CD4-positive, alpha-beta T cell (primary cell): ENCODE measurements at regions not wholly inside any gene's neighbourhood (a gene's known extent, or its start where the extent isn't known, plus 50 kb on each side); places are given as distances from the start of the nearest gene placed in this dataset.

ENCODE experiments used
- ATAC-seq: fragments of 200-7000 bp; cut with Tn5 transposase; one replicate; pipeline ENCODE4 v1.10.0; 2022; ENCODE audit warnings: mild to moderate bottlenecking; ENCODE audit not compliant: poor library complexity
- CTCF ChIA-PET: fragments of 350-600 bp; sonication (Branson Sonifier 250); formaldehyde crosslinking; loops from one replicate; lab custom pipeline; 2021; ENCODE audit warnings: antibody characterized with exemption, inconsistent platforms; lab: Charles Lee
- POLR2A ChIA-PET: fragments of 350-600 bp; sonication (Branson Sonifier 250); formaldehyde crosslinking; loops from one replicate; lab custom pipeline; 2021; ENCODE audit warnings: antibody characterized with exemption, inconsistent platforms; lab: Charles Lee
- DNase-seq, 14 experiments: peaks; one replicate each; pipeline ENCODE4 v3.0.0-alpha.2; 2013 to 2020; ENCODE audit warnings: mixed read lengths in 2 of 14
- H3K27ac ChIP-seq, 2 donors: one replicate each; pipeline versions ENCODE4 v1.5.1 to v1.7.0; 2013; ENCODE audit warnings: low read length in 2 of 2, low read depth in 1 of 2, mild to moderate bottlenecking in 1 of 2
- H3K27me3 ChIP-seq, 2 experiments: 1 replicate in 1 of 2; 2 replicates in 1 of 2; pipeline versions ENCODE4 v1.6.1 to v1.7.0; 2013; ENCODE audit warnings: low read length in 2 of 2, control low read depth in 1 of 2, mild to moderate bottlenecking in 1 of 2, moderate library complexity in 1 of 2; ENCODE audit not compliant: insufficient read depth in 2 of 2, control insufficient read depth in 1 of 2
- H3K36me3 ChIP-seq: one replicate; pipeline ENCODE4 v1.6.1; 2013; ENCODE audit warnings: low read length, control low read depth; ENCODE audit not compliant: insufficient read depth
- H3K4me1 ChIP-seq: one replicate; pipeline ENCODE4 v1.6.1; 2013; ENCODE audit warnings: low read length, control low read depth; ENCODE audit not compliant: insufficient read depth
- H3K4me3 ChIP-seq: one replicate; pipeline ENCODE4 v1.5.1; 2013; ENCODE audit warnings: mild to moderate bottlenecking, low read length, moderate library complexity
- H3K9me3 ChIP-seq, 2 experiments: 1 replicate in 1 of 2; 2 replicates in 1 of 2; pipeline versions ENCODE4 v1.6.1 to v1.7.0; 2013; ENCODE audit warnings: low read length in 2 of 2, mild to moderate bottlenecking in 2 of 2, control low read depth in 1 of 2, moderate library complexity in 1 of 2; ENCODE audit not compliant: control insufficient read depth in 1 of 2, insufficient read depth in 1 of 2
- H3K27ac Mint-ChIP-seq: one replicate; pipeline ENCODE4 v1.8.0; 2020; ENCODE audit warnings: mixed read lengths
- H3K27me3 Mint-ChIP-seq: one replicate; pipeline ENCODE4 v1.8.0; 2021; ENCODE audit warnings: mixed read lengths
- H3K36me3 Mint-ChIP-seq: one replicate; pipeline ENCODE4 v1.8.0; 2021; ENCODE audit warnings: low read depth, mixed read lengths
- H3K4me1 Mint-ChIP-seq: one replicate; pipeline ENCODE4 v1.8.0; 2021; ENCODE audit warnings: low read depth, mixed read lengths
- H3K4me3 Mint-ChIP-seq: one replicate; pipeline ENCODE4 v1.8.0; 2020; ENCODE audit warnings: mild to moderate bottlenecking, mixed read lengths
- H3K9me3 Mint-ChIP-seq: one replicate; pipeline ENCODE4 v1.8.0; 2020; ENCODE audit warnings: mixed read lengths
- CTCF ChIP-seq: fragments of 200-600 bp; IDR thresholded peaks from one replicate; pipeline ENCODE4 v1.8.0; 2022; ENCODE audit warnings: antibody characterized with exemption, mild to moderate bottlenecking
- intact Hi-C, 2 experiments: fragments of 100-400 bp; cut with DNase I in 1 of 2; cut with micrococcal nuclease in 1 of 2; formaldehyde crosslinking; loops; one replicate each; pipeline versions ENCODE4 v1.15.1 to v1.9.0; 2023 to 2025; cut with DNase I, micrococcal nuclease

- peaks cover 25% of the 10 kb centered on the region for H3K4me1 Mint-ChIP-seq
- ChIA-PET CTCF (no interaction called here), POLR2A (interaction anchor here (0.6 to 1.2 kb wide), 3 partner anchors 52 to 614 kb away, joined by 3 to 4 read pairs (median 4); no protein-coding TSS in a partner anchor)
- H3K4me3 Mint-ChIP-seq = peak overlapping the region; percentile 87
- no peaks in the 10 kb centered on the region for H3K36me3 Mint-ChIP-seq
- DNase-seq = peak in 2 of 14 experiments; percentile 18 to 31
- H3K36me3 ChIP-seq = no peaks in the 10 kb centered on the region
- peak overlapping the region; percentile 57 for H3K4me3 ChIP-seq
- H3K9me3 ChIP-seq = peaks cover 0 to 20% of the 10 kb centered on the region in 2 experiments
- peaks cover 66% of the 10 kb centered on the region for H3K27me3 Mint-ChIP-seq
- H3K9me3 Mint-ChIP-seq = no peaks in the 10 kb centered on the region
- peaks cover 18% of the 10 kb centered on the region for H3K4me1 ChIP-seq
- H3K27me3 ChIP-seq = peaks cover 30% of the 10 kb centered on the region in 2 experiments
- intact Hi-C loops = no loop called here
- no peak for TF ChIP-seq CTCF
- no peak overlapping the region for H3K27ac ChIP-seq
- H3K27ac Mint-ChIP-seq = no peak overlapping the region
- ATAC-seq = peak; percentile 26
These were observed 100.6 kb upstream of the IGF1R start for GRCh38 chr15:98547741-98548138.

- Histone ChIP-seq H3K4me3 (peak overlapping the region; percentile 57), H3K36me3 (no peaks in the 10 kb centered on the region), H3K4me1 (peaks cover 18% of the 10 kb centered on the region), H3K27ac (no peak overlapping the region), H3K9me3 (peaks cover 0 to 20% of the 10 kb centered on the region in 2 experiments), H3K27me3 (peaks cover 30% of the 10 kb centered on the region in 2 experiments)
- peak overlapping the region; percentile 87 for H3K4me3 Mint-ChIP-seq
- intact Hi-C loops = no loop called here
- ATAC-seq (peak; percentile 64), DNase-seq (peak in 9 of 14 experiments; percentile 1 to 63 (median 28))
- no peak for TF ChIP-seq CTCF
- ChIA-PET POLR2A (interaction anchor here (0.6 to 1.2 kb wide), 3 partner anchors 51 to 613 kb away, joined by 3 to 4 read pairs (median 4); no protein-coding TSS in a partner anchor), CTCF (no interaction called here)
- H3K36me3 Mint-ChIP-seq = no peaks in the 10 kb centered on the region
- peaks cover 66% of the 10 kb centered on the region for H3K27me3 Mint-ChIP-seq
- no peak overlapping the region for H3K27ac Mint-ChIP-seq
- H3K4me1 Mint-ChIP-seq = peaks cover 25% of the 10 kb centered on the region
- H3K9me3 Mint-ChIP-seq = no peaks in the 10 kb centered on the region
These were observed 100.0 kb upstream of the IGF1R start for GRCh38 chr15:98548139-98548971.

- CTCF ChIA-PET = no interaction called here
- intact Hi-C loops = no loop called here
These were observed 99.3 kb upstream of the IGF1R start for GRCh38 chr15:98549003-98549402.

More at GRCh38 chr15:98549003-98549402, 99.3 kb upstream of the IGF1R start:
- Mint-ChIP-seq H3K27ac (no peak overlapping the region), H3K9me3 (no peaks in the 10 kb centered on the region), H3K27me3 (peaks cover 66% of the 10 kb centered on the region), H3K4me1 (peaks cover 25% of the 10 kb centered on the region), H3K4me3 (peak overlapping the region; percentile 87), H3K36me3 (no peaks in the 10 kb centered on the region)
- peaks cover 18% of the 10 kb centered on the region for H3K4me1 ChIP-seq
- H3K27me3 ChIP-seq = peaks cover 30% of the 10 kb centered on the region in 2 experiments
- H3K27ac ChIP-seq = no peak overlapping the region
- H3K9me3 ChIP-seq = peaks cover 0 to 20% of the 10 kb centered on the region in 2 experiments
- POLR2A ChIA-PET = no interaction called here
- no peak for DNase-seq
- TF ChIP-seq CTCF = no peak
- H3K36me3 ChIP-seq = no peaks in the 10 kb centered on the region
- ATAC-seq = no peak
- no peak overlapping the region for H3K4me3 ChIP-seq
